GM12878 (cell line): ENCODE measurements at regions not wholly inside any gene's neighbourhood (a gene's known extent, or its start where the extent isn't known, plus 50 kb on each side); places are given as distances from the start of the nearest gene placed in this dataset.

Experiments
- ATAC-seq: fragments of 200-7000 bp; cut with Tn5 transposase; 3 replicates; pipeline ENCODE4 v1.9.1; 2020; ENCODE audit warnings: mild to moderate bottlenecking, moderate library complexity
- BruUV-seq: library from RNA; stranded (reverse); fragments of 400-500 nt; replicated peaks from 2 replicates; lab custom pipeline; 2021; lab: Mats Ljungman, UMichigan
- CTCF ChIA-PET: fragments of 300-600 bp; sonication (Branson Sonifier 250); formaldehyde crosslinking; extraction: SDS; loops from one replicate; lab custom pipeline; 2021; ENCODE audit warnings: inconsistent platforms; lab: Yijun Ruan, JAX
- POLR2A ChIA-PET: fragments of 350-600 bp; formaldehyde crosslinking; extraction: SDS; loops from one replicate; lab custom pipeline; 2021; ENCODE audit warnings: inconsistent platforms; lab: Charles Lee
- RAD21 ChIA-PET: fragments of 300-600 bp; sonication (Branson Sonifier 250); formaldehyde crosslinking; loops from one replicate; lab custom pipeline; 2023; ENCODE audit warnings: antibody characterized with exemption; ENCODE audit not compliant: unreplicated experiment; lab: Charles Lee
- SMC1A ChIA-PET: fragments of 300-600 bp; sonication (Branson Sonifier 250); formaldehyde crosslinking; loops from one replicate; lab custom pipeline; 2023; ENCODE audit not compliant: unreplicated experiment, uncharacterized antibody; lab: Charles Lee
- DNase-seq: peaks from one replicate; pipeline ENCODE4 v3.0.0-alpha.2; 2011; ENCODE audit warnings: low read depth, low spot score
- FAIRE-seq: peaks from 3 replicates; lab custom pipeline; 2011; peaks lifted over from hg19 to GRCh38; lab: Jason Lieb, UNC
- H2AFZ ChIP-seq: 2 replicates; pipeline ENCODE4 v1.6.0; 2011; ENCODE audit warnings: low read depth, low read length, control low read depth; ENCODE audit not compliant: control insufficient read depth
- H3K27ac ChIP-seq: 2 replicates; pipeline ENCODE4 v1.5.1; 2011; ENCODE audit warnings: control low read depth; ENCODE audit not compliant: control insufficient read depth, insufficient read depth
- H3K27me3 ChIP-seq, 2 experiments: replicated peaks in 1 of 2; 2 replicates each; pipeline versions ENCODE4 v1.6.0 to v1.6.1; 2011; ENCODE audit warnings: low read length in 1 of 2; ENCODE audit not compliant: control insufficient read depth in 2 of 2, insufficient read depth in 2 of 2
- H3K36me3 ChIP-seq, 2 experiments: 2 replicates each; pipeline ENCODE4 v1.5.1; 2011; ENCODE audit warnings: low read length in 1 of 2; ENCODE audit not compliant: control insufficient read depth in 2 of 2, insufficient read depth in 2 of 2
- H3K4me1 ChIP-seq: 2 replicates; pipeline ENCODE4 v1.6.1; 2011; ENCODE audit warnings: mild to moderate bottlenecking, low read length, moderate library complexity, mixed read lengths; ENCODE audit not compliant: control insufficient read depth, insufficient read depth
- H3K4me2 ChIP-seq: 2 replicates; pipeline ENCODE4 v1.6.0; 2011; ENCODE audit warnings: control low read depth; ENCODE audit not compliant: control insufficient read depth, insufficient read depth
- H3K4me3 ChIP-seq: fragments of 200-600 bp; sonication (generic); 2 replicates; pipeline ENCODE4 v1.5.1; 2016
- H3K79me2 ChIP-seq: 2 replicates; pipeline ENCODE4 v1.6.0; 2011; ENCODE audit warnings: low read length; ENCODE audit not compliant: control insufficient read depth, insufficient read depth
- H3K9ac ChIP-seq: 2 replicates; pipeline ENCODE4 v1.8.0; 2011; ENCODE audit warnings: low read length, control low read depth, mixed read lengths; ENCODE audit not compliant: control insufficient read depth, insufficient read depth
- H3K9me3 ChIP-seq: replicated peaks from 3 replicates; pipeline ENCODE4 v1.5.1; 2011; ENCODE audit warnings: mild to moderate bottlenecking, low read length; ENCODE audit not compliant: control insufficient read depth, insufficient read depth
- H4K20me1 ChIP-seq: 2 replicates; pipeline ENCODE4 v1.6.0; 2011; ENCODE audit not compliant: control insufficient read depth, insufficient read depth
- CREM ChIP-seq: IDR thresholded peaks from 2 replicates; pipeline ENCODE4 v1.6.1; 2014; ENCODE audit warnings: antibody characterized with exemption, low read depth
- GATAD2B ChIP-seq: fragments of 450-650 bp; conservative IDR thresholded peaks from 2 replicates; pipeline ENCODE4 v1.6.1; 2017; ENCODE audit warnings: low read depth, mild to moderate bottlenecking, moderate library complexity
- JUND ChIP-seq: IDR thresholded peaks from 2 replicates; pipeline ENCODE4 v1.6.1; 2012; ENCODE audit warnings: low read depth, mild to moderate bottlenecking, low read length, improper control_type of control experiment, moderate library complexity
- NFIC ChIP-seq: IDR thresholded peaks from 2 replicates; pipeline ENCODE4 v1.6.1; 2012; ENCODE audit warnings: low read depth, mild to moderate bottlenecking, inconsistent platforms, low read length, moderate library complexity
- NFYB ChIP-seq: IDR thresholded peaks from 2 replicates; pipeline ENCODE4 v1.6.1; 2011; ENCODE audit warnings: low read depth, mild to moderate bottlenecking, low read length, improper control_type of control experiment, moderate library complexity; ENCODE audit not compliant: insufficient read depth
- PML ChIP-seq: IDR thresholded peaks from 2 replicates; pipeline ENCODE4 v1.6.1; 2012; ENCODE audit warnings: low read length, inconsistent platforms
- RCOR1 ChIP-seq: conservative IDR thresholded peaks from 2 replicates; pipeline ENCODE4 v1.6.1; 2012; ENCODE audit warnings: low read depth, low read length, improper control_type of control experiment
- SMAD5 ChIP-seq: IDR thresholded peaks from 2 replicates; pipeline ENCODE4 v1.6.1; 2016; ENCODE audit warnings: antibody characterized with exemption, low read depth
- STAT3 ChIP-seq: IDR thresholded peaks from 2 replicates; pipeline ENCODE4 v1.6.1; 2011; ENCODE audit warnings: low read depth, low read length, improper control_type of control experiment
- TARDBP ChIP-seq: IDR thresholded peaks from 2 replicates; pipeline ENCODE4 v1.6.1; 2016; ENCODE audit warnings: borderline replicate concordance
- TCF12 ChIP-seq: IDR thresholded peaks from 2 replicates; pipeline ENCODE4 v1.6.1; 2011; ENCODE audit warnings: low read depth, mild to moderate bottlenecking, low read length
- ZBED1 ChIP-seq: IDR thresholded peaks from 2 replicates; pipeline ENCODE4 v1.6.1; 2016; ENCODE audit warnings: borderline replicate concordance
- ZBTB40 ChIP-seq: fragments of 450-650 bp; IDR thresholded peaks from 2 replicates; pipeline ENCODE4 v1.6.1; 2016; ENCODE audit warnings: mild to moderate bottlenecking, moderate library complexity, borderline replicate concordance
- WGBS: methylation state at CpG from one replicate; pipeline ENCODE4 v1.1.6; 2016; ENCODE audit warnings: low lambda C conversion rate; ENCODE audit not compliant: insufficient replicate concordance, insufficient coverage; ENCODE audit errors: missing lambda C conversion rate; 5-methylcytosine and 5-hydroxymethylcytosine counted together
- in situ Hi-C: fragments of 300-500 bp; cut with MboI; formaldehyde crosslinking; loops from 9 replicates; pipeline ENCODE4 v1.14.3; 2018; ENCODE audit warnings: mixed read lengths
- intact Hi-C: fragments of 100-400 bp; cut with micrococcal nuclease; formaldehyde crosslinking; loops from one replicate; pipeline ENCODE4 v1.14.2; 2022; ENCODE audit not compliant: unreplicated experiment
- TF ChIP-seq, protein P1 (sequence below): fragments of 450-650 bp; formaldehyde crosslinking; IDR thresholded peaks from 2 replicates; pipeline ENCODE4 v1.4.0; 2022; ENCODE audit warnings: mild to moderate bottlenecking, moderate library complexity

GRCh38 chrX:113353134-113353533 is 512.5 kb upstream of the AMOT start:
- BruUV-seq: no TSS peak
- Histone ChIP-seq H3K79me2 (no peaks in the 10 kb centered on the region), H3K9me3 (no peaks in the 10 kb centered on the region), H3K36me3 (no peaks in the 10 kb centered on the region), H3K4me1 (no peaks in the 10 kb centered on the region), H3K4me2 (no peak overlapping the region), H3K27me3 (no peaks in the 10 kb centered on the region), H3K9ac (no peak overlapping the region), H4K20me1 (no peaks in the 10 kb centered on the region), H3K4me3 (no peak overlapping the region), H3K27ac (no peak overlapping the region), H2AFZ (no peak overlapping the region)
- DNase-seq (no peak), FAIRE-seq (no peak), ATAC-seq (no peak)
- SMC1A ChIA-PET: no interaction called here
- RAD21 ChIA-PET: no interaction called here
- POLR2A ChIA-PET: no interaction called here
- CTCF ChIA-PET: no interaction called here
- no peak for TF ChIP-seq PML
- no peak for TF ChIP-seq NFYB
- no peak for TF ChIP-seq ZBED1
- no peak for TF ChIP-seq ZBTB40
- no peak for TF ChIP-seq GATAD2B
- no peak for TF ChIP-seq NFIC
- no peak for TF ChIP-seq SMAD5
- TF ChIP-seq STAT3: no peak
- no peak for TF ChIP-seq JUND
- no peak for TF ChIP-seq RCOR1
- no peak for TF ChIP-seq TARDBP
- TF ChIP-seq TCF12: no peak
- no peak for TF ChIP-seq CREM
- TF ChIP-seq, protein P1, sequence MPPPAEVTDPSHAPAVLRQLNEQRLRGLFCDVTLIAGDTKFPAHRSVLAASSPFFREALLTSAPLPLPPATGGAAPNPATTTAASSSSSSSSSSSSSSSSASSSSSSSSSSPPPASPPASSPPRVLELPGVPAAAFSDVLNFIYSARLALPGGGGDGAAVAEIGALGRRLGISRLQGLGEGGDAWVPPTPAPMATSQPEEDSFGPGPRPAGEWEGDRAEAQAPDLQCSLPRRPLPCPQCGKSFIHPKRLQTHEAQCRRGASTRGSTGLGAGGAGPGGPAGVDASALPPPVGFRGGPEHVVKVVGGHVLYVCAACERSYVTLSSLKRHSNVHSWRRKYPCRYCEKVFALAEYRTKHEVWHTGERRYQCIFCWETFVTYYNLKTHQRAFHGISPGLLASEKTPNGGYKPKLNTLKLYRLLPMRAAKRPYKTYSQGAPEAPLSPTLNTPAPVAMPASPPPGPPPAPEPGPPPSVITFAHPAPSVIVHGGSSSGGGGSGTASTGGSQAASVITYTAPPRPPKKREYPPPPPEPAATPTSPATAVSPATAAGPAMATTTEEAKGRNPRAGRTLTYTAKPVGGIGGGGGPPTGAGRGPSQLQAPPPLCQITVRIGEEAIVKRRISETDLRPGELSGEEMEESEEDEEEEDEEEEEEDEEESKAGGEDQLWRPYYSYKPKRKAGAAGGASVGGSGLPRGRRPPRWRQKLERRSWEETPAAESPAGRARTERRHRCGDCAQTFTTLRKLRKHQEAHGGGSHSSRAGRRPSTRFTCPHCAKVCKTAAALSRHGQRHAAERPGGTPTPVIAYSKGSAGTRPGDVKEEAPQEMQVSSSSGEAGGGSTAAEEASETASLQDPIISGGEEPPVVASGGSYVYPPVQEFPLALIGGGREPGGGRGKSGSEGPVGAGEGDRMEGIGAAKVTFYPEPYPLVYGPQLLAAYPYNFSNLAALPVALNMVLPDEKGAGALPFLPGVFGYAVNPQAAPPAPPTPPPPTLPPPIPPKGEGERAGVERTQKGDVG: no peak
- WGBS: 21% methylated on average over 9 of the region's 9 CpGs
- in situ Hi-C loops (no loop called here), intact Hi-C loops (no loop called here)
